Osteoblast (primary cell): ENCODE measurements at regions not wholly inside any gene's neighbourhood (a gene's known extent, or its start where the extent isn't known, plus 50 kb on each side); places are given as distances from the start of the nearest gene placed in this dataset.

ENCODE experiments used
- DNase-seq: peaks from one replicate; pipeline ENCODE4 v3.0.0; 2011; ENCODE audit warnings: low spot score, mixed read lengths; ENCODE audit not compliant: insufficient read length; ENCODE audit errors: missing footprints
- H2AFZ ChIP-seq: 2 replicates; pipeline ENCODE4 v1.6.0; 2011; ENCODE audit warnings: mild to moderate bottlenecking, low read length
- H3K27ac ChIP-seq: 2 replicates; pipeline ENCODE4 v1.5.1; 2011; ENCODE audit warnings: mild to moderate bottlenecking, low read depth, low read length, moderate library complexity
- H3K27me3 ChIP-seq: 2 replicates; pipeline ENCODE4 v1.6.0; 2012; ENCODE audit warnings: mild to moderate bottlenecking, control low read depth, inconsistent platforms, low read length, moderate library complexity; ENCODE audit not compliant: insufficient read depth
- H3K36me3 ChIP-seq: 2 replicates; pipeline ENCODE4 v1.5.1; 2011; ENCODE audit warnings: mild to moderate bottlenecking, low read length, control low read depth, moderate library complexity; ENCODE audit not compliant: insufficient read depth
- H3K4me1 ChIP-seq: 2 replicates; pipeline ENCODE4 v1.5.1; 2011; ENCODE audit warnings: mild to moderate bottlenecking, low read length, control low read depth, moderate library complexity; ENCODE audit not compliant: insufficient read depth
- H3K4me2 ChIP-seq: 2 replicates; pipeline ENCODE4 v1.6.0; 2011; ENCODE audit warnings: mild to moderate bottlenecking, low read length; ENCODE audit not compliant: insufficient read depth
- H3K4me3 ChIP-seq: fragments of 200-600 bp; sonication (generic); 3 replicates; pipeline ENCODE4 v1.5.1; 2012; ENCODE audit warnings: mild to moderate bottlenecking, low read length, inconsistent platforms; ENCODE audit not compliant: insufficient read depth
- H3K79me2 ChIP-seq: 2 replicates; pipeline ENCODE4 v1.6.0; 2012; ENCODE audit warnings: mild to moderate bottlenecking, low read length, control low read depth, inconsistent platforms; ENCODE audit not compliant: insufficient read depth
- H3K9me3 ChIP-seq: 2 replicates; pipeline ENCODE4 v1.5.1; 2011; ENCODE audit warnings: low read depth, low read length, control low read depth
- H4K20me1 ChIP-seq: 2 replicates; pipeline ENCODE4 v1.6.0; 2012; ENCODE audit warnings: mild to moderate bottlenecking, low read length, control low read depth; ENCODE audit not compliant: insufficient read depth
- TF ChIP-seq, protein P1 (sequence below): IDR thresholded peaks from 2 replicates; pipeline ENCODE4 v1.5.1; 2011; ENCODE audit warnings: mild to moderate bottlenecking, low read depth, low read length, moderate library complexity; ENCODE audit errors: extremely low read depth

DNA sequence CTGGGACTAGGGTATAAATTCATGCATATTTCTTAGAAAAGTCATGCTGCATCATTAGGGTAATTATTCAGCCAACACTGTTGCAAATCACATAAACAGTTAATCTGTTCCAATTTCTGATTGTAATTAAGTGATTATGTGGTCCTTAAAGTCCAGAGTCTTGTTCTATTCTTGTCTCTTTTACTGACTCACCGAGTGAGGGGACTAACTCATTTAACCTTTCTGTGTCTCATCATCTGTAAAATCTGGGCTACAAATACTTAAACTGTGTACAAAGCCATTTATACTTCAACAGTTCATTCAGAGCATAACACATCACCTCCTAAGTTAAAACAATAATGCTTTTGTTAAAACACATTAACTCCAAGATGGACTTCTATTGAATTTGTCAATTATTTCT is 65.4 kb upstream of the KLHL13 start:
- no peaks in the 10 kb centered on the region for H4K20me1 ChIP-seq
- H2AFZ ChIP-seq: no peak overlapping the region
- DNase-seq: no peak
- H3K4me3 ChIP-seq: no peak overlapping the region
- TF ChIP-seq, protein P1, sequence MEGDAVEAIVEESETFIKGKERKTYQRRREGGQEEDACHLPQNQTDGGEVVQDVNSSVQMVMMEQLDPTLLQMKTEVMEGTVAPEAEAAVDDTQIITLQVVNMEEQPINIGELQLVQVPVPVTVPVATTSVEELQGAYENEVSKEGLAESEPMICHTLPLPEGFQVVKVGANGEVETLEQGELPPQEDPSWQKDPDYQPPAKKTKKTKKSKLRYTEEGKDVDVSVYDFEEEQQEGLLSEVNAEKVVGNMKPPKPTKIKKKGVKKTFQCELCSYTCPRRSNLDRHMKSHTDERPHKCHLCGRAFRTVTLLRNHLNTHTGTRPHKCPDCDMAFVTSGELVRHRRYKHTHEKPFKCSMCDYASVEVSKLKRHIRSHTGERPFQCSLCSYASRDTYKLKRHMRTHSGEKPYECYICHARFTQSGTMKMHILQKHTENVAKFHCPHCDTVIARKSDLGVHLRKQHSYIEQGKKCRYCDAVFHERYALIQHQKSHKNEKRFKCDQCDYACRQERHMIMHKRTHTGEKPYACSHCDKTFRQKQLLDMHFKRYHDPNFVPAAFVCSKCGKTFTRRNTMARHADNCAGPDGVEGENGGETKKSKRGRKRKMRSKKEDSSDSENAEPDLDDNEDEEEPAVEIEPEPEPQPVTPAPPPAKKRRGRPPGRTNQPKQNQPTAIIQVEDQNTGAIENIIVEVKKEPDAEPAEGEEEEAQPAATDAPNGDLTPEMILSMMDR: no peak
- H3K36me3 ChIP-seq: no peaks in the 10 kb centered on the region
- no peaks in the 10 kb centered on the region for H3K4me1 ChIP-seq
- no peak overlapping the region for H3K27ac ChIP-seq
- no peak overlapping the region for H3K4me2 ChIP-seq
- no peaks in the 10 kb centered on the region for H3K27me3 ChIP-seq
- H3K79me2 ChIP-seq: no peaks in the 10 kb centered on the region
- no peaks in the 10 kb centered on the region for H3K9me3 ChIP-seq

DNA sequence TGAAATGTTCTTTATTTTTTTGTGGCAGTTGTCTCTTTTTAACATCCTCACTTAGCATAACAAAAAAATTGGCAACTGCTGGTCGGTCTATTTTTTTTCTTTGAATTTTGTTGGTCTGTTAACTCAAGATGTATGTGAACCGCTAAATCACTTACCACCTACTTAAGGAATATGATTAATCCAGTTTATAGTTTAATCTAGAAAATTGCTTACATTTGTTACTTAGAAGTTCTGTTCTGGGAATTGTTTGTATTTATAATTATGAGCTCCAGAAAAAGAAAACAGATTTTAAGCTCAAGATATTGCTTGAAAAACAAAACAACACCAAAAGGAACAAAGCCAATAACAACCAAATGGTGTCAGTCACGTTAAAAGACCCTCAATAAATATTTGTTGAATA is 66.1 kb upstream of the KLHL13 start:
- no peaks in the 10 kb centered on the region for H3K27me3 ChIP-seq
- H3K4me2 ChIP-seq: no peak overlapping the region
- no peaks in the 10 kb centered on the region for H3K9me3 ChIP-seq
- H3K4me1 ChIP-seq: no peaks in the 10 kb centered on the region
- H3K36me3 ChIP-seq: no peaks in the 10 kb centered on the region
- H3K79me2 ChIP-seq: no peaks in the 10 kb centered on the region
- H4K20me1 ChIP-seq: no peaks in the 10 kb centered on the region
- TF ChIP-seq, protein P1: no peak
- H2AFZ ChIP-seq: no peak overlapping the region
- no peak for DNase-seq
- H3K4me3 ChIP-seq: no peak overlapping the region
- no peak overlapping the region for H3K27ac ChIP-seq

DNA sequence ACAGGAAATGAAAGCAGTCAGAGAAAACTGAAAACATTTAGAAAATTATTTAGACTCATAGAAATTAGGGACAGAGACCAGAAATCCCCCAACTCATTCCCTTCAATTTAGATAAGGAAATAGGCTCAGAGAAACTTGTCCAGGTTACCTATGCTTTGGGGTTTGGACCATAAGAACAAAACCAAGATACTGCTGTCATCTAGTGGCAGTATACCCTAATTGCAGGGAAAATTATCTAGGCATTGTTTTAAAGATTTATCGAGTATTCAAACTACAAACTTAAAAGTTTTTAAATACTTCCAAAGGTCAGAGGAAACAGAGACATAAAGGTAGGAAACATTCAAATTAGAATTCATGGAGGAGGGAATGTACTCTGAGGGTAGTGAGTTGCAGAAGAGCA is 67.0 kb upstream of the KLHL13 start:
- Histone ChIP-seq H3K27me3 (no peaks in the 10 kb centered on the region), H3K4me3 (no peak overlapping the region), H3K4me2 (no peak overlapping the region), H4K20me1 (no peaks in the 10 kb centered on the region), H3K36me3 (no peaks in the 10 kb centered on the region), H3K4me1 (no peaks in the 10 kb centered on the region), H2AFZ (no peak overlapping the region), H3K9me3 (no peaks in the 10 kb centered on the region), H3K79me2 (no peaks in the 10 kb centered on the region), H3K27ac (no peak overlapping the region)
- no peak for DNase-seq
- TF ChIP-seq, protein P1: no peak

DNA sequence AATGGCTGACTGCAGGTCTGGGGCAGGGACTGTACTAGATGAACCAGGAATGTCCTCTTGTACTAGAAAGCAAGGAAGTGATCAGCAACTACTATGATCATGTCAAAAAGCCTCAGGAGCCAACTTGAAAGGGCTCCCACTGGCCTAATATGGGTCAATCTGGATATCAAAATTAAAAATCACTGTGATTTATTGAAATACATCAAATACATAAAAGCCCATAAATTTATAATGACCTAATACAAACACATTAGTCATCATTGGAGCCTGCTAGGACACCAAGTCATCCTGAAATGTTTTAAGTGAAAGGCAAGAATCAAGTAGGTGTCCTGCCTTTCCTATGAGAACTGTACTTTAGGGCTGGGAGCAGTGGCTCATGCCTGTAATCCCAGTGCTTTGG is 70.5 kb upstream of the KLHL13 start:
- no peak overlapping the region for H3K4me2 ChIP-seq
- no peak overlapping the region for H2AFZ ChIP-seq
- no peaks in the 10 kb centered on the region for H3K27me3 ChIP-seq
- no peak overlapping the region for H3K27ac ChIP-seq
- H3K9me3 ChIP-seq: no peaks in the 10 kb centered on the region
- H4K20me1 ChIP-seq: no peaks in the 10 kb centered on the region
- H3K4me1 ChIP-seq: no peaks in the 10 kb centered on the region
- TF ChIP-seq, protein P1: no peak
- H3K79me2 ChIP-seq: no peaks in the 10 kb centered on the region
- H3K4me3 ChIP-seq: no peak overlapping the region
- no peaks in the 10 kb centered on the region for H3K36me3 ChIP-seq
- DNase-seq: no peak
